ENCODE measurements at regions not wholly inside any gene's neighbourhood (a gene's known extent, or its start where the extent isn't known, plus 50 kb on each side); places are given as distances from the start of the nearest gene placed in this dataset.

DNA sequence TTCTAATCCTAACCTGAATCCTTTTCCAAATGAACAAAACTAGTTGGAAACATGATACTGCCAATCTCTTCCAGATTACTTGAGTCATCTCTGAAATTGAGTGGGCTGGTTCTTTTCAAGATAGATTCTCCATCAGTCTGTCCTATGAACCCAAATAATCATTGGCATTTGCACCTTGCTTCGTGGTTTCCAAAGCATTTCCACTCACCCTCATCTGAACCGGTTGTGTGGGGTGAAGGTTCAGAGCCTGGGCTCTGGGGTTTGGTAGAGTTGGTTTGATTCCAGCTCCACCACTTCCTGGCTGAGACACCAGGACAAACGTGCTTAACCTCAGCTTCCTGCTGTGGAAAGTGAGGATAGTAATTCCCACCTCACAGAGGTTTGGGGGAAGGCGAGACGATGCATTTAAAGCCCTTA is 206.4 kb upstream of the E2F8 start:
- Mint-ChIP-seq H3K36me3 (no peaks in the 10 kb centered on the region), H3K27ac (no peak overlapping the region), H3K4me1 (peaks cover 7% of the 10 kb centered on the region), H3K4me3 (no peak overlapping the region), H3K9me3 (no peaks in the 10 kb centered on the region), H3K27me3 (peaks cover 29% of the 10 kb centered on the region)
- DNase-seq, result no peak

DNA sequence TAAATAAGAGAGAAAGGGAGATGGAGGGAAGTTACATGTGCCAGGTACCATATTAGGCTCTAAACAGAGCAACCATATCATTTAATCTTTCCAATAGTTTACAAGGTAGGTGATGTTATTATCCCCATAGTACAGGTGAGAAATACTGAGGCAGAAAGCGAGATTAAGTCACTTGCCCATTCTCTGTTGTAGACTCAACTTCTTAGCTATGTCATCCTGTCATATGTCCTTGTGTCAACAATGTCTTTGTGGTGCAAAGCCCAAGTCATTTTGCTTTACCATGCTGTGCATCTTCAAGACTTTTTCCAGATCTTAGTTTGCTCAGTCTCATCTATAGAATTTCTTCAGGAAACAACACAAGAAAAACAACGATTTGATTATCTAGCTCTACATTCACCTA is 205.0 kb upstream of the E2F8 start:
- peaks cover 32% of the 10 kb centered on the region for H3K27me3 Mint-ChIP-seq
- H3K36me3 Mint-ChIP-seq, result no peaks in the 10 kb centered on the region
- DNase-seq, result no peak
- H3K4me1 Mint-ChIP-seq, result peaks cover 8% of the 10 kb centered on the region
- no peaks in the 10 kb centered on the region for H3K9me3 Mint-ChIP-seq
- H3K27ac Mint-ChIP-seq, result no peak overlapping the region
- no peak overlapping the region for H3K4me3 Mint-ChIP-seq

DNA sequence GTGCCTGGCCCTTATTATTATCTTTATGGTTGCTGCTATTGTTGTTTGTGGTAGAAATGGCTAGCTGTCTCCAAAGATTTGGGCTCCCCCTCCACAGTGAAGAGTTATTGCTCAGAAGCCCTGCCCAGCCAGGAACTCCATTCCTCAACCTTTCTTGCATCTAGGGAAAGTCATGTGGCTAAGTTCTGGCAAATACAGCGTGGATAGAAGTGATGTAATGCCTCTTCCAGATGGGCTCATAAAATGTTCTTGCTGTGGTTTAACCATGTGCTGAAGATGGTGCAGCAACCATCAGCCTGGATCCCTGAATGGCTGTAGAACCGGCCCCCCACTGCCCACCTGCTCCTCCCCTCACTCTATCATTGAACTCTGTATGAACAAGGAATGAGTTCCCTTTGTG is 203.5 kb upstream of the E2F8 start:
- H3K4me1 Mint-ChIP-seq, result peaks cover 8% of the 10 kb centered on the region
- no peaks in the 10 kb centered on the region for H3K9me3 Mint-ChIP-seq
- H3K4me3 Mint-ChIP-seq, result no peak overlapping the region
- peaks cover 39% of the 10 kb centered on the region for H3K27me3 Mint-ChIP-seq
- no peak overlapping the region for H3K27ac Mint-ChIP-seq
- DNase-seq, result no peak
- no peaks in the 10 kb centered on the region for H3K36me3 Mint-ChIP-seq

DNA sequence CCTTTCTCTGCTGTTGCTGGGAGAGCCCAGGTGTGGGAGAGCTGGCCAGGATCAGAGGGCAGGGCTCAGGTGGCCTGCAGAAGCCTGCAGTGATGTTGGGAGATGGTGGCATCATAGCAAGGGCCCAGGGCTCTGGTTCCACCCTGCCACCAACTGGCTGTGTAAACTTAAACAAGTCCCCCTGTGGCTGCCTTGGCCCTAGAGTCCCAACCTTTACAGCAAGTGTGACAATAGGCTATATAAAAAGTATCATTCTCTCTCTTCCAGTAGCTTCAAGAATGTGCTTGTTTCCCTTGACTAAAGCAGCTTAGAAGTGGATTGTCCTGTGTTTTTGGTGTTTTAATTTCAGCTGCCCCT is 201.8 kb upstream of the E2F8 start:
- H3K27me3 Mint-ChIP-seq, result peaks cover 40% of the 10 kb centered on the region
- no peak for DNase-seq
- H3K36me3 Mint-ChIP-seq, result no peaks in the 10 kb centered on the region
- H3K27ac Mint-ChIP-seq, result no peak overlapping the region
- H3K4me3 Mint-ChIP-seq, result no peak overlapping the region
- no peaks in the 10 kb centered on the region for H3K9me3 Mint-ChIP-seq
- peaks cover 8% of the 10 kb centered on the region for H3K4me1 Mint-ChIP-seq

DNA sequence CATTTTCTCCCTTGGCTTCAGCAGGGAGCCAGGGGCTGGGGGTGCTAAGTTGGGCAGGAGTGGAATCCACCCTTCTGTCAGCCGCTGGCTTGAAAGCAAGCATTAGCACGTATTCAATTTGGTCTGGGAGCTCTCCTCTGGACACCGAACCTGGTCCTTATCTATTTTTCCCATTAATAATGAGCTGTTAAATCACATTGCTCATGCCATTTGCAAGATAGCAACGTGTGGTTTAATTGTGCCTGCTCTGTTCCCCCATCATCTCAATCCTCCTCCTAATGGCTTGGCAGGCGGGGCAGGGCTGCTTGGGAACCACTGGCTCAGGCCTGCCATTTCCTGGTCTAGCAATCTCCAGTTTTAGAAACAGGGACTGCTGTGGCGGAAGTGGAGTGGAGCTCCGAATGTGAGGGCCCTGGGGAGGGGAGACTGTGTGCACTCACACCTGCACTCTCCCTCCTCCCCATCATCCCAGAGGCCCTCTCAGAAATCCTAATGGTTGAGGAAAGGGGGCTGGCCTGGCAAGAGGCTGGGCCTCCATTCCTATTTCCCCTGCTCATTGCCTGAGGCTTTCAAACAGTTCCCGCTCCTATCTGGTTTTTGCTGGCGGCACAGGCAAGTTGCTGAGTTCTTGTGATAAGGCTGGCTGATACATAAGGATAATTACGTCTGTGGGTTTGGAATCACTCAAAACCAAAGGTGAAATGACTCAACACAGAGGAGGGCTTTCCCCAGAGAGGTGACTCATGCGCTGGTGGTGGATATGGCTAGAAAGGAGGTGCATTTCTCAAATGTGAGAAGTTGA is 201.2 kb upstream of the E2F8 start:
- DNase-seq, result peak; percentile 72
- Mint-ChIP-seq H3K9me3 (no peaks in the 10 kb centered on the region), H3K27ac (no peak overlapping the region), H3K4me3 (no peak overlapping the region), H3K27me3 (peaks cover 44% of the 10 kb centered on the region), H3K4me1 (peaks cover 8% of the 10 kb centered on the region), H3K36me3 (no peaks in the 10 kb centered on the region)

DNA sequence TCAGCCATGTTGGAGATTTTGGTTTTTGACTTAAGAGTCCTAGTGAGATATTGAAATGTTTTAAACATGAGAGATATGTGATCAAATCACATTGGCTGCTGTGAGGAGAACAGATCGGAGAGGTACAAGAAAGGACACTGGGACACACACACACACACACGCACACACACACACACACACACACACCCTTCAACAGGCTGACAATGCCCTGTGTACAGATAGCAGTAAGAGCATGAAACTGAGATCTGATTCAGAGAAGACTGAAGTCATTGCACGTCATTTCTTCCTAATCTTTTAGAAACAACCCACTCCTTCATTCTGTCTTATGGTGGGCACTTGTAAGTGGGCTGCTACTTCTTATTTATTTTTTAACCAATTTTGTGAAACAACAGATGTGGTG is 200.5 kb upstream of the E2F8 start:
- Mint-ChIP-seq H3K4me1 (peaks cover 8% of the 10 kb centered on the region), H3K27ac (no peak overlapping the region), H3K9me3 (no peaks in the 10 kb centered on the region), H3K36me3 (no peaks in the 10 kb centered on the region), H3K4me3 (no peak overlapping the region), H3K27me3 (peaks cover 44% of the 10 kb centered on the region)
- DNase-seq, result no peak

DNA sequence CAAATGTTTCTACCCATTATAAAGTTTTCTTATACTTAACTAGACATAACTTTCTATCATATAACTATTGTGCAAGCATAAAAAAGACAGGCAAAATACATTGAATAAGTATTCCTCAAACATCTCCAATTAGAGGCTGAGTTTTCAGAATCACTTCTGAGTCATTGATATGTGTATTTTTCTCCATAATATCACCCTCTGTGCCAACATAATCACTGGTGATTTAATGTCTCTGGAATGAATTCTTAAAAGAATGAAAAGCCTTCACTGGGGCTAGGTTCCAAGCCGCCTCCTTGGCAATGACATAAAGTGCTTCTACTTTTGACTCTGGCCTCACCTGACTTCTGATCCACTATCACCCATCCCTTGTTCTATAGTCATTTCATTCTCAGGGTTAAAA is 197.0 kb upstream of the E2F8 start:
- Mint-ChIP-seq H3K27ac (no peak overlapping the region), H3K27me3 (peaks cover 36% of the 10 kb centered on the region), H3K4me3 (no peak overlapping the region), H3K36me3 (no peaks in the 10 kb centered on the region), H3K4me1 (peaks cover 7% of the 10 kb centered on the region), H3K9me3 (no peaks in the 10 kb centered on the region)
- DNase-seq, result no peak

DNA sequence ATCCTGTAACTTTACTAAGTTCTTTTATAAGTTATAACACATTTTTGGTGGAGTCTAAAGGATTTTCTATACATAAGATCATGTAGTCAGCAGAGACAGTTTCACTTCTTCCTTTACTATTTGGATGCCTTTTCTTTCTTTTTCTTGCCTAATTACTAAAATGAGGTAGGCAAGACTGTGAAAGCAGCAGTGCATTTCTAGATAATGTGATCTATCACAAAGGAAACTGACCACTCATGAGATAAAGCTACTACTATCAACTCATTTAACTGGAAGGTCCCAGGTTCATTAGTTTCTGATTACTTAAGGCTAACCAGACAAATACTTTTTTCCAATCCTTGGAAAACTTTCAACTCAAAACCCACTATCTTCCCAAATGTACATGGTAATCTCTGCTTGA is 196.2 kb upstream of the E2F8 start:
- H3K27ac Mint-ChIP-seq, result no peak overlapping the region
- H3K4me1 Mint-ChIP-seq, result no peaks in the 10 kb centered on the region
- H3K36me3 Mint-ChIP-seq, result no peaks in the 10 kb centered on the region
- H3K27me3 Mint-ChIP-seq, result peaks cover 37% of the 10 kb centered on the region
- H3K9me3 Mint-ChIP-seq, result no peaks in the 10 kb centered on the region
- H3K4me3 Mint-ChIP-seq, result no peak overlapping the region
- DNase-seq, result no peak

DNA sequence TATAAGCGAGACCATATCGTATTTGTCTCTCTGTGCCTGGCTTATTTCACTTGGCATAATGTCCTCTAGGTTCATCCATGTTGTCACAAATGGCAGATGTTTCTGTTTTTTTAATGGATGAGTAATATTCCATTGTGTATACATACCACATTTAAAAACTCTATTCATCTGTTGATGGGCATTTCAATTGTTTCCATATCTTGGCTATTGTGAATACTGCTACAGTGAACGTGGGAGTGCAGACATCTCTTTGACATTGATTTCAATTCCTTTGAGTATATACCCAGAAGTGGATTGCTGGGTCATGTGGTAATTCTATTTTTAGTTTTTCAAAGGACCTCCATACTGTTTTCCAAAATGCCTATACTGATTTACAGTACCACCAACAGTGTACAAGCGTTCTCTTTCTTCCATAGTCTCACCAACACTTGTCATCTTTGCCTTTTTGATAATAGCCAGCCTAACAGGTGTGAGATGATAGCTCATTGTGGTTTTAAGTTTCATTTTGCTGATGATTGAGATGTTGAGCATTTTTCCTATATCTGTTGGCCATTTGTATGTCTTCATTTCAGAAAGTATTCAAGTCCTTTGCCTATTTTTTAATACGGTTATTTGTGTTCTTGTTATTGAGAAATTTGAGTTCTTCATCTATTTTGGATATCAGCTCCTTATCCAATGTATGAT is 194.7 kb upstream of the E2F8 start:
- Mint-ChIP-seq H3K4me3 (no peak overlapping the region), H3K9me3 (no peaks in the 10 kb centered on the region), H3K4me1 (no peaks in the 10 kb centered on the region), H3K36me3 (no peaks in the 10 kb centered on the region), H3K27me3 (peaks cover 36% of the 10 kb centered on the region), H3K27ac (no peak overlapping the region)
- DNase-seq, result no peak

DNA sequence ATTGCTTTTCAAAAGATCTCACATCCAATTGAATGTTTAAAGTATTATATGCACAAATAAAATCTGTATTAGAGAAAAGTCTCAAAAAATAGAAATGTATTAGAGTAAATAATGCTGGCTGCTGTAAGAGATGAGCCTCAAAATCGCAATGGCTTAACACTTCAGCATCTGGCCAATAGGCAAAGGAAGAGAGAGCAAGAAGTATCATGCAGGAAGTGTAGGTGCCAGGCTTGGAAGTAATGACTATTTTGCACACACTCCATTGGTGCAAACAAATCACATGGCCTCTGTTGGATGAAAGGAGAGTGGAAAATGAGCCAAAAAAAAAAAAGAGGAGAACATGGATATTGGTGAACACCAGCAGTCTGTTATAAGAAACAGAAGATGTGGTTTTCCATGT is 193.0 kb upstream of the E2F8 start:
- no peaks in the 10 kb centered on the region for H3K9me3 Mint-ChIP-seq
- no peak for DNase-seq
- H3K27ac Mint-ChIP-seq, result no peak overlapping the region
- H3K27me3 Mint-ChIP-seq, result peaks cover 34% of the 10 kb centered on the region
- H3K36me3 Mint-ChIP-seq, result no peaks in the 10 kb centered on the region
- H3K4me1 Mint-ChIP-seq, result no peaks in the 10 kb centered on the region
- no peak overlapping the region for H3K4me3 Mint-ChIP-seq

DNA sequence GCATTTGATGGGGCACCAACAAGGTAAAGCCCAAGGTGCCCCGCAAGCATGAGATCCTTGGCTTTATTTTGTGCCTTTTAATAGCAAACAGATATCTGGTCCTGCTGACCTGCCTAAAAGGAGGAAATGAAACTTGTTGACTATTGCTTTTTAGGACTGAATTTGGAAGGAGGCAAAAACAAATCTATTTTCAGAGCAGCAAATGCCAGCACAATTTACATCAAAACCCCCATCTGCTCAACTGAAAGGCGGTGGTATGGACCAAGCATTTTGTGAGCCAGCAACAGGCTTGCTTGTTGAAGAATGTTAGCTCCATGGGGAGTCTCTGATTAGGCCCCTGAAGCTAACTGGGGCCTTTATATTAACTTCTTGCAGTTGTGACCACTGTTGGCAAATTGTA is 192.6 kb upstream of the E2F8 start:
- no peak overlapping the region for H3K27ac Mint-ChIP-seq
- no peak for DNase-seq
- H3K36me3 Mint-ChIP-seq, result no peaks in the 10 kb centered on the region
- H3K9me3 Mint-ChIP-seq, result no peaks in the 10 kb centered on the region
- H3K4me3 Mint-ChIP-seq, result no peak overlapping the region
- H3K4me1 Mint-ChIP-seq, result no peaks in the 10 kb centered on the region
- H3K27me3 Mint-ChIP-seq, result peaks cover 34% of the 10 kb centered on the region

DNA sequence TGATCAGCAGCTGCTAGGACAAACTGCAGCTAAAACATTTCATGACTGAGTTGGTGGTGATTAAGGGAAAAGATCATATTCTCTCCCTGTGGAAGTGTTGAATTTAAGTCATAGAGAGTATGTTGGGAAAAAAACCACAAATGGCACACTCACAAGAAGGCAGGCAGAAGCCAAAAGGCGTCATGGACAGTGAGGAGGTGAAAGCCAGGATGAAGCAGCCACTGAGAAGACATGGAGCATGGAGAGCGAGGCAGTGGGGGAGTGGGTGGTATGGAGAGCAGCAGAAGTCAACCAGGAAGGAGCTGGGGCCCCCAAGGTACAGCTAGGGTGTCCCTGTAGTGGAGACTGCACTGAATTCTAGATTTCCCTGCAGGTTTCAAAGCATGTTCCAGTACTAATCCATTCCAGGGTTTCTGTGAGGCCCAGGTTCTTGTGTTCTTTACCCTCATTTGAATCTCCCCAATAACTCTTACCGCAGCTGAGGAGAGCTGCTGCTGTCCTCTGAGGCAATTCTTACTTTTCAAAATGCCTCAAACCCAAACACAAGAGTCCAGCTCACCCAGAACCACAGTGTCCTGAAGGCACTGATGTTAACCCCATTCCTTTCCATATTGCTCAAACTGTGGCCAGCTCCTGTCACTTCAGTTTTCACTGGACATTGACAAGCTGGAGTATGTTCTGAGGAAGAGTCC is 191.8 kb upstream of the E2F8 start:
- H3K4me1 Mint-ChIP-seq, result no peaks in the 10 kb centered on the region
- H3K27me3 Mint-ChIP-seq, result peaks cover 36% of the 10 kb centered on the region
- no peak for DNase-seq
- no peaks in the 10 kb centered on the region for H3K9me3 Mint-ChIP-seq
- H3K36me3 Mint-ChIP-seq, result no peaks in the 10 kb centered on the region
- H3K4me3 Mint-ChIP-seq, result no peak overlapping the region
- no peak overlapping the region for H3K27ac Mint-ChIP-seq

DNA sequence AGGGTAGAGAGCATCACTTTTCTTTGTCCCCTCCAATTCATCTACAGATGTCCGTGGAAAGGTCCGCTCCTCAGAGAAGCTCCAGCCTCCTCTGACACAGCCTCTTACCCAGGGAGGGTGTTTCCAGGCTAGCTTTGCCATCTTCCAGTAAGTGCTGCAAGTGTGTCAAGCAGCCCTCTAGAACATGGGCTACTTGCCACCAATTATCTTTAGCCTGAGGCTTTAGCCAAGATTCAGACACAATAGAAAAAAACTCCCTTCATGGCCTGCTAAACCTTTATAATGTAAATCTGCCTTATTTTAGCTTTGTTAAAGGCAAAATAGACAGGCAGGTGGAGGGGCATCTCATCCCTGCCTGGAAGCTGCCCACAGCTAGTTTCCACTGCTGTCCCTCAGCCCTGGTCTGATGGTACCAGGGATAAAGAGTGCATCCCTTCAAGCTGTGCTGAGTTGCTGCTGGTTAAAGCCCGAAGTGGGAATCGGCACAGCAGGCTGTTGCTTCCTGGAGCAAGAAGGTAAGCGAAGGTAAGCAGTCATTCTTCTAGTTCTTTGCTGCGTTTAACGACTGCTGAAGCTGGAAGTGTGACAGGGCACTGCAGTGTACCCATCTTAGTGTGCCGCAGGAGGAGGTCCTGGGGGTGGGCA is 190.1 kb upstream of the E2F8 start:
- Mint-ChIP-seq H3K36me3 (no peaks in the 10 kb centered on the region), H3K27me3 (peaks cover 44% of the 10 kb centered on the region), H3K27ac (no peak overlapping the region), H3K9me3 (no peaks in the 10 kb centered on the region), H3K4me1 (no peaks in the 10 kb centered on the region), H3K4me3 (no peak overlapping the region)
- no peak for DNase-seq

DNA sequence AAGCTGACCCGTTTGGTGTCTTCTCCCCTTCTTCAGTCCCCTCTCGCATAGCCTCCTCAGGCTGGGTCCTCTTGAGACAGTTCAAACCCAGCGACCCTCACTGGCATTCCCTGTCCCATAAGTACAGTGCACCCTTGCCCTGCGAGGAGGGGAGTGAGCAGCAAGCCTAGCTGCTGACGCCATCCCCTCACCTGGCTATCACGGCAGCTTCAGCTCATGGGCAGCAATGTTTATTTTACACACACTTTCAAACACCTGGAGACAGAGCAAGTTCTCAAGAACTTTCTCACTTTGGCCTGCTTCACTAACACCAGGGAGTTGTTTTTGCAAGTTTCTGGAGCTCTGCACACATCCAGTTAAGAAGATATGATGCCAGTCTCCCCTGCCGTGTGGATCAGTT is 189.6 kb upstream of the E2F8 start:
- Mint-ChIP-seq H3K4me1 (no peaks in the 10 kb centered on the region), H3K4me3 (no peak overlapping the region), H3K9me3 (no peaks in the 10 kb centered on the region), H3K27ac (no peak overlapping the region), H3K27me3 (peaks cover 46% of the 10 kb centered on the region), H3K36me3 (no peaks in the 10 kb centered on the region)
- no peak for DNase-seq

DNA sequence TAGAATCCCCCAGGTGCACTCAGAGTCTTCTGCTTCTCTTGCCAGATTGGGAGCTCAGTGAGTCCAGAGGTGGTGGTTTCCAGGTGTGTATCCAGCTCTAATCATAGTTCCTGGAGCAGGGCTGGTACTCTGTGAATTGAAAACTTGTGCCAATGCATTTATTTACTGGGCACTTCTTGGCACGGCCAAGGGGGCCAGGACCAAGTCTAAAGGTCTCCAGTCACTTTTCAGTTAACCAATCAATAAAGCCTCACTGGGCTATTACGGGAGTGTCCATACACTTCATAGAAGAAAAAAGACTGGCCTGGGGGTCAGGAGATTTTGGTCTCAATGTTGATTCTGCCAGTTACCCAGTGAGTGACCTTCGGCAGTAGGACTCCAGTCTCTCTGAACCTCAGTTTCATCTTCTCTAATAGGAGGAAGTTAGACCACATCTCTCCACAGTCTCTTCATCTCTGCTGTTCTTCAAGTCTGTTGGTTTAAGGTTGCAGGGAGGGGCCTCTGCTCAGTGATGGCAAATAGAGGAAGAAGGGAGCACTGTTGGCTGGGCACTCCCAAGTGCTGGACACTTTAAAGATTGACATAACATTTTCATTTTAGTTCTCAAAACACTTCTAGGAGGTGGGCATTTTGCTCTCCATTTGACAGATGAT is 188.5 kb upstream of the E2F8 start:
- no peak for DNase-seq
- H3K4me3 Mint-ChIP-seq, result no peak overlapping the region
- H3K4me1 Mint-ChIP-seq, result no peaks in the 10 kb centered on the region
- H3K27me3 Mint-ChIP-seq, result peaks cover 49% of the 10 kb centered on the region
- no peaks in the 10 kb centered on the region for H3K9me3 Mint-ChIP-seq
- H3K27ac Mint-ChIP-seq, result no peak overlapping the region
- no peaks in the 10 kb centered on the region for H3K36me3 Mint-ChIP-seq
